ENCODE measurements at regions not wholly inside any gene's neighbourhood (a gene's known extent, or its start where the extent isn't known, plus 50 kb on each side); places are given as distances from the start of the nearest gene placed in this dataset.

DNA sequence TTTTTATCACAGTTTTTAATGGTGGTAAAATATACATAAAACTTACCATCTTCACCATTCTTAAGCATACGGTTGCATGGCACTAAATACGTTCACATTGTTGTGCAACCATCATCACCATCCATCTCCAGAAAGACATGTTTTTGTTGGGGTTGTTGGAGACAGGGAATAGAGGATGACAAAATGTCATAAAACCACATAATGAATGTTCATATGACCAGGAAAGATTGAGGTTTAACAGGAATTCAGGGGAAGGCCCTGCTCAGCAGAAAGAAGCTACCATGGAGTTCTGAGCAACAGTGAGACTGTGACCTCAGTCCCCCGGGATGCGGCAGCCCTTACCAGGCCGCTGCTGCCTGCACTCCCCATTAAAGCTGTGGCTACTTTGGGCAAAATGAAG lies 63.9 kb upstream of the TRIM2 start:
- no peak overlapping the region for H3K9ac ChIP-seq (ENCODE audit: extremely low read depth, insufficient read length, low read length)
- no peaks in the 10 kb centered on the region for H3K79me2 ChIP-seq (ENCODE audit: insufficient read depth, low read length)
- no peaks in the 10 kb centered on the region for H3K27me3 ChIP-seq (ENCODE audit: insufficient read depth, low read length)
- DNase-seq: no peak
- no peaks in the 10 kb centered on the region for H3K23me2 ChIP-seq (ENCODE audit: insufficient read length, low read depth, low read length, poor library complexity, severe bottlenecking)
- H3K27ac Mint-ChIP-seq: no peak overlapping the region
- H2BK20ac ChIP-seq (ENCODE audit: low read depth, low read length, poor library complexity, severe bottlenecking): no peak overlapping the region
- no peak overlapping the region for H3K56ac ChIP-seq (ENCODE audit: insufficient read length, low read depth, low read length)
- H3K4ac ChIP-seq (ENCODE audit: low read depth, low read length): no peak overlapping the region
- H3K9me3 Mint-ChIP-seq: no peaks in the 10 kb centered on the region
- H2AK5ac ChIP-seq (ENCODE audit: insufficient read length, low read length): no peak overlapping the region
- no peaks in the 10 kb centered on the region for H3K36me3 Mint-ChIP-seq (ENCODE audit: insufficient read depth in 1 of 3, low read depth in 3 of 3)
- H2BK5ac ChIP-seq (ENCODE audit: insufficient read length, low read length): no peak overlapping the region
- no peak overlapping the region for H4K8ac ChIP-seq (replicated peaks; ENCODE audit: insufficient read length, low read depth, low read length)
- H3K79me1 ChIP-seq (ENCODE audit: insufficient read depth, low read depth, low read length, poor library complexity, severe bottlenecking): no peaks in the 10 kb centered on the region
- H3K9me3 ChIP-seq (ENCODE audit: control insufficient read depth, low read depth, low read length): no peaks in the 10 kb centered on the region
- H2BK12ac ChIP-seq (ENCODE audit: insufficient read length, low read depth, low read length): no peak overlapping the region
- H3K14ac ChIP-seq (ENCODE audit: insufficient read depth, low read length): no peak overlapping the region
- H3K23ac ChIP-seq (ENCODE audit: insufficient read length, low read depth, low read length): no peak overlapping the region
- H3K27me3 Mint-ChIP-seq (ENCODE audit: low read depth): no peaks in the 10 kb centered on the region
- no peak overlapping the region for H2BK15ac ChIP-seq (ENCODE audit: low read depth, low read length)
- no peak overlapping the region for H3K18ac ChIP-seq (ENCODE audit: insufficient read length, low read depth, low read length)
- peaks cover 13 to 15% of the 10 kb centered on the region in 2 experiments for H3K4me1 Mint-ChIP-seq
- no peak overlapping the region for H3K27ac ChIP-seq (ENCODE audit: insufficient read length, low read depth, low read length)
- H4K20me1 ChIP-seq (ENCODE audit: control insufficient read depth, insufficient read depth, insufficient read length): no peaks in the 10 kb centered on the region
- H3K4me2 ChIP-seq (ENCODE audit: insufficient read depth, insufficient read length, low read length): no peak overlapping the region
- no peak overlapping the region for H3K4me3 Mint-ChIP-seq
- TF ChIP-seq, protein P1, sequence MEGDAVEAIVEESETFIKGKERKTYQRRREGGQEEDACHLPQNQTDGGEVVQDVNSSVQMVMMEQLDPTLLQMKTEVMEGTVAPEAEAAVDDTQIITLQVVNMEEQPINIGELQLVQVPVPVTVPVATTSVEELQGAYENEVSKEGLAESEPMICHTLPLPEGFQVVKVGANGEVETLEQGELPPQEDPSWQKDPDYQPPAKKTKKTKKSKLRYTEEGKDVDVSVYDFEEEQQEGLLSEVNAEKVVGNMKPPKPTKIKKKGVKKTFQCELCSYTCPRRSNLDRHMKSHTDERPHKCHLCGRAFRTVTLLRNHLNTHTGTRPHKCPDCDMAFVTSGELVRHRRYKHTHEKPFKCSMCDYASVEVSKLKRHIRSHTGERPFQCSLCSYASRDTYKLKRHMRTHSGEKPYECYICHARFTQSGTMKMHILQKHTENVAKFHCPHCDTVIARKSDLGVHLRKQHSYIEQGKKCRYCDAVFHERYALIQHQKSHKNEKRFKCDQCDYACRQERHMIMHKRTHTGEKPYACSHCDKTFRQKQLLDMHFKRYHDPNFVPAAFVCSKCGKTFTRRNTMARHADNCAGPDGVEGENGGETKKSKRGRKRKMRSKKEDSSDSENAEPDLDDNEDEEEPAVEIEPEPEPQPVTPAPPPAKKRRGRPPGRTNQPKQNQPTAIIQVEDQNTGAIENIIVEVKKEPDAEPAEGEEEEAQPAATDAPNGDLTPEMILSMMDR (conservative IDR thresholded peaks at IDR 0.05): no peak
- H4K91ac ChIP-seq (ENCODE audit: insufficient read length, low read depth, low read length): no peak overlapping the region
- H2AFZ ChIP-seq (ENCODE audit: low read length): no peak overlapping the region
- H4K5ac ChIP-seq (ENCODE audit: insufficient read length, low read depth, low read length): no peak overlapping the region
- no CpG with 5 or more reads among the region's 5 CpGs for WGBS (ENCODE audit: extremely low coverage, insufficient read length, low lambda C conversion rate)
- no peak overlapping the region for H2BK120ac ChIP-seq (ENCODE audit: low read depth, low read length, poor library complexity, severe bottlenecking)
- no peak overlapping the region for H3T11ph ChIP-seq (ENCODE audit: low read length)
- peaks cover 2% of the 10 kb centered on the region; the same call in 1 of the 2 replicates for H3K4me1 ChIP-seq (ENCODE audit: insufficient read depth, low read length)

Data from H9 (cell line).